ENCODE measurements at regions not wholly inside any gene's neighbourhood (a gene's known extent, or its start where the extent isn't known, plus 50 kb on each side); places are given as distances from the start of the nearest gene placed in this dataset.

GRCh38 chr22:19641254-19641982 is 72.9 kb upstream of the SEPTIN5 start (continued):
- TF ChIP-seq, protein P1, sequence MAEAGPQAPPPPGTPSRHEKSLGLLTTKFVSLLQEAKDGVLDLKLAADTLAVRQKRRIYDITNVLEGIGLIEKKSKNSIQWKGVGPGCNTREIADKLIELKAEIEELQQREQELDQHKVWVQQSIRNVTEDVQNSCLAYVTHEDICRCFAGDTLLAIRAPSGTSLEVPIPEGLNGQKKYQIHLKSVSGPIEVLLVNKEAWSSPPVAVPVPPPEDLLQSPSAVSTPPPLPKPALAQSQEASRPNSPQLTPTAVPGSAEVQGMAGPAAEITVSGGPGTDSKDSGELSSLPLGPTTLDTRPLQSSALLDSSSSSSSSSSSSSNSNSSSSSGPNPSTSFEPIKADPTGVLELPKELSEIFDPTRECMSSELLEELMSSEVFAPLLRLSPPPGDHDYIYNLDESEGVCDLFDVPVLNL (CRISPR knock-in tag; IDR thresholded peaks at IDR 0.05; ENCODE audit: low read depth), result no peak
- TF ChIP-seq GABPA (tag; conservative IDR thresholded peaks at IDR 0.05; ENCODE audit: low read depth) (no peak), NFIC (IDR thresholded peaks at IDR 0.05) (no peak), SMAD4 (CRISPR knock-in tag; conservative IDR thresholded peaks at IDR 0.05) (peak; percentile 86), ZNF121 (CRISPR knock-in tag; conservative IDR thresholded peaks at IDR 0.05) (no peak), PTTG1 (tag; IDR thresholded peaks at IDR 0.05; ENCODE audit: low read depth) (no peak), XRCC3 (IDR thresholded peaks at IDR 0.05) (no peak), PRPF4 (IDR thresholded peaks at IDR 0.05; ENCODE audit: insufficient read depth, low read depth, low read length, poor library complexity, severe bottlenecking) (no peak), L3MBTL2 (IDR thresholded peaks at IDR 0.05) (peak; percentile 98), ZNF23 (CRISPR knock-in tag; IDR thresholded peaks at IDR 0.05) (no peak), THRAP3 (IDR thresholded peaks at IDR 0.05; ENCODE audit: borderline replicate concordance) (no peak), ESRRB (CRISPR knock-in tag; IDR thresholded peaks at IDR 0.05; ENCODE audit: borderline replicate concordance) (no peak), ZNF436 (CRISPR knock-in tag; IDR thresholded peaks at IDR 0.05) (no peak), BRD9 (IDR thresholded peaks at IDR 0.05; ENCODE audit: low read depth, partially characterized antibody) (no peak), HDAC6 (IDR thresholded peaks at IDR 0.05; ENCODE audit: low read depth, low read length) (no peak), OTX1 (CRISPR knock-in tag; IDR thresholded peaks at IDR 0.05) (no peak), KLF16 (IDR thresholded peaks at IDR 0.05) (no peak)
- TF ChIP-seq, protein P2, sequence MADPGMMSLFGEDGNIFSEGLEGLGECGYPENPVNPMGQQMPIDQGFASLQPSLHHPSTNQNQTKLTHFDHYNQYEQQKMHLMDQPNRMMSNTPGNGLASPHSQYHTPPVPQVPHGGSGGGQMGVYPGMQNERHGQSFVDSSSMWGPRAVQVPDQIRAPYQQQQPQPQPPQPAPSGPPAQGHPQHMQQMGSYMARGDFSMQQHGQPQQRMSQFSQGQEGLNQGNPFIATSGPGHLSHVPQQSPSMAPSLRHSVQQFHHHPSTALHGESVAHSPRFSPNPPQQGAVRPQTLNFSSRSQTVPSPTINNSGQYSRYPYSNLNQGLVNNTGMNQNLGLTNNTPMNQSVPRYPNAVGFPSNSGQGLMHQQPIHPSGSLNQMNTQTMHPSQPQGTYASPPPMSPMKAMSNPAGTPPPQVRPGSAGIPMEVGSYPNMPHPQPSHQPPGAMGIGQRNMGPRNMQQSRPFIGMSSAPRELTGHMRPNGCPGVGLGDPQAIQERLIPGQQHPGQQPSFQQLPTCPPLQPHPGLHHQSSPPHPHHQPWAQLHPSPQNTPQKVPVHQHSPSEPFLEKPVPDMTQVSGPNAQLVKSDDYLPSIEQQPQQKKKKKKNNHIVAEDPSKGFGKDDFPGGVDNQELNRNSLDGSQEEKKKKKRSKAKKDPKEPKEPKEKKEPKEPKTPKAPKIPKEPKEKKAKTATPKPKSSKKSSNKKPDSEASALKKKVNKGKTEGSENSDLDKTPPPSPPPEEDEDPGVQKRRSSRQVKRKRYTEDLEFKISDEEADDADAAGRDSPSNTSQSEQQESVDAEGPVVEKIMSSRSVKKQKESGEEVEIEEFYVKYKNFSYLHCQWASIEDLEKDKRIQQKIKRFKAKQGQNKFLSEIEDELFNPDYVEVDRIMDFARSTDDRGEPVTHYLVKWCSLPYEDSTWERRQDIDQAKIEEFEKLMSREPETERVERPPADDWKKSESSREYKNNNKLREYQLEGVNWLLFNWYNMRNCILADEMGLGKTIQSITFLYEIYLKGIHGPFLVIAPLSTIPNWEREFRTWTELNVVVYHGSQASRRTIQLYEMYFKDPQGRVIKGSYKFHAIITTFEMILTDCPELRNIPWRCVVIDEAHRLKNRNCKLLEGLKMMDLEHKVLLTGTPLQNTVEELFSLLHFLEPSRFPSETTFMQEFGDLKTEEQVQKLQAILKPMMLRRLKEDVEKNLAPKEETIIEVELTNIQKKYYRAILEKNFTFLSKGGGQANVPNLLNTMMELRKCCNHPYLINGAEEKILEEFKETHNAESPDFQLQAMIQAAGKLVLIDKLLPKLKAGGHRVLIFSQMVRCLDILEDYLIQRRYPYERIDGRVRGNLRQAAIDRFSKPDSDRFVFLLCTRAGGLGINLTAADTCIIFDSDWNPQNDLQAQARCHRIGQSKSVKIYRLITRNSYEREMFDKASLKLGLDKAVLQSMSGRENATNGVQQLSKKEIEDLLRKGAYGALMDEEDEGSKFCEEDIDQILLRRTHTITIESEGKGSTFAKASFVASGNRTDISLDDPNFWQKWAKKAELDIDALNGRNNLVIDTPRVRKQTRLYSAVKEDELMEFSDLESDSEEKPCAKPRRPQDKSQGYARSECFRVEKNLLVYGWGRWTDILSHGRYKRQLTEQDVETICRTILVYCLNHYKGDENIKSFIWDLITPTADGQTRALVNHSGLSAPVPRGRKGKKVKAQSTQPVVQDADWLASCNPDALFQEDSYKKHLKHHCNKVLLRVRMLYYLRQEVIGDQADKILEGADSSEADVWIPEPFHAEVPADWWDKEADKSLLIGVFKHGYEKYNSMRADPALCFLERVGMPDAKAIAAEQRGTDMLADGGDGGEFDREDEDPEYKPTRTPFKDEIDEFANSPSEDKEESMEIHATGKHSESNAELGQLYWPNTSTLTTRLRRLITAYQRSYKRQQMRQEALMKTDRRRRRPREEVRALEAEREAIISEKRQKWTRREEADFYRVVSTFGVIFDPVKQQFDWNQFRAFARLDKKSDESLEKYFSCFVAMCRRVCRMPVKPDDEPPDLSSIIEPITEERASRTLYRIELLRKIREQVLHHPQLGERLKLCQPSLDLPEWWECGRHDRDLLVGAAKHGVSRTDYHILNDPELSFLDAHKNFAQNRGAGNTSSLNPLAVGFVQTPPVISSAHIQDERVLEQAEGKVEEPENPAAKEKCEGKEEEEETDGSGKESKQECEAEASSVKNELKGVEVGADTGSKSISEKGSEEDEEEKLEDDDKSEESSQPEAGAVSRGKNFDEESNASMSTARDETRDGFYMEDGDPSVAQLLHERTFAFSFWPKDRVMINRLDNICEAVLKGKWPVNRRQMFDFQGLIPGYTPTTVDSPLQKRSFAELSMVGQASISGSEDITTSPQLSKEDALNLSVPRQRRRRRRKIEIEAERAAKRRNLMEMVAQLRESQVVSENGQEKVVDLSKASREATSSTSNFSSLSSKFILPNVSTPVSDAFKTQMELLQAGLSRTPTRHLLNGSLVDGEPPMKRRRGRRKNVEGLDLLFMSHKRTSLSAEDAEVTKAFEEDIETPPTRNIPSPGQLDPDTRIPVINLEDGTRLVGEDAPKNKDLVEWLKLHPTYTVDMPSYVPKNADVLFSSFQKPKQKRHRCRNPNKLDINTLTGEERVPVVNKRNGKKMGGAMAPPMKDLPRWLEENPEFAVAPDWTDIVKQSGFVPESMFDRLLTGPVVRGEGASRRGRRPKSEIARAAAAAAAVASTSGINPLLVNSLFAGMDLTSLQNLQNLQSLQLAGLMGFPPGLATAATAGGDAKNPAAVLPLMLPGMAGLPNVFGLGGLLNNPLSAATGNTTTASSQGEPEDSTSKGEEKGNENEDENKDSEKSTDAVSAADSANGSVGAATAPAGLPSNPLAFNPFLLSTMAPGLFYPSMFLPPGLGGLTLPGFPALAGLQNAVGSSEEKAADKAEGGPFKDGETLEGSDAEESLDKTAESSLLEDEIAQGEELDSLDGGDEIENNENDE (IDR thresholded peaks at IDR 0.05; ENCODE audit: low read depth, low read length), result no peak
